ENCODE measurements at regions not wholly inside any gene's neighbourhood (a gene's known extent, or its start where the extent isn't known, plus 50 kb on each side); places are given as distances from the start of the nearest gene placed in this dataset.
"Not testable (repeated sequence)": the region's sequence is repeated elsewhere in the genome, so short reads cannot be mapped to it uniquely, and the experiment has no call there.

DNA sequence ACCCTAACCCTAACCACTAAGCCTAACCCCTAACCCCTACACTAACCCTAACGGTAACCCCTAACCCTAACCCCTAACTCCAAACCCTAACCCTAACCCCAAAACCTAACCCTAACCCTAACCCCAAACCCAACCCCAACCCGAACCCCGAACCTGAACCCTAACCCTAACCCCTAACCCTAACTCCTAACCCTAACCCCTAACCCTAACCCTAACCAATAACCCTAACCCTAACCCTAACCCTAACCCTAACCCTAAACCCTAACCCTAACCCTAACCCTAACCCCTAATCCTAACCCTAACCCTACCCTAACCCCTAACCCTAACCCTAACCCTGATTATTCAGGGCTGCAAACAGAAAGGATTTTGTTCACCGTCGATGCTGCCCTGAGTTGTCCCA is 144.6 kb upstream of the DUSP22 start:
- DNase-seq = not testable (repeated sequence)

DNA sequence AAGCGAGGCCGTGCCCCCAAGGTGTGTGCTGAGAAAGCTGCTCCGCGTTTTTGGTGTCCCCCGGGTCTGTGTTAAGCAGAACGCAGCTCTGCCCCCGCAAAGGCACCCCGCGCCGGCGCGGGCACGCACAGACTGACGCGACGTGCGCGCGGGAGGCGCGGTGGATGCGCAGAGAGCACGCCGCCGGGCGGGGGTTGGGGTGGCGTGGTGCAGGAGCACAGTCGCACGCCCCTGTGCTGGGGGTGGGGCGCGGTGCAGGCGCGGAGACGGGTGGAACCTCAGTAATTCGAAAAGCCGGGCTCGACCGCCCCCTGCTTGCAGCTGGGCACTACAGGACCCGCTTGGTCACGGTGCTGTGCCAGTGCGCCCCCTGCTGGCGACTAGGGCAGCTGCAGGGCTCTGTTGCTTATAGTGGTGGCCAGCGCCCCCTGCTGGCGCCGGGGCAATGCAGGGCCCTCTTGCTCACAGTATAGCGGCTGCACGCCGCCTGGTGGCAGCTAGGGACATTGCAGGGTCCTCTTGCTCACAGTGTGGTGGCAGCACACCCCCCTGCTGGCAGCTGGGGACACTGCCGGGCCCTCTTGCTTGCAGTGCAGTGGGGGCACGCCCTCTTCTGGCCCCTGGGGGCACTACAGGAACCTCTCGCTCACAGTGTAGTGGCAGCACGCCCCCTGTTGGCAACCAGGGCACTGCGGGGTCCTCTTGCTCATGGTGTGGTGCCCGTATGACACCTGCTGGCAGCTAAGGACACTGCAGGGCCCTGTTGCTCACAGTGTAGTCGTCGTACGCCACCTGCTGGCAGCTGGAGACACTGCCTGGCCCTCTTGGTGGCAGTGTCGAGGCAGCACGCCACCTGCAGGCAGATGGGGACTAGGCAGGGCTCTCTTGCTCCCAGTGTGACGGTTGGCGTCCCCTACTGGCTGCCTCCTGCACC is 144.0 kb upstream of the DUSP22 start:
- DNase-seq = peak; percentile 21

DNA sequence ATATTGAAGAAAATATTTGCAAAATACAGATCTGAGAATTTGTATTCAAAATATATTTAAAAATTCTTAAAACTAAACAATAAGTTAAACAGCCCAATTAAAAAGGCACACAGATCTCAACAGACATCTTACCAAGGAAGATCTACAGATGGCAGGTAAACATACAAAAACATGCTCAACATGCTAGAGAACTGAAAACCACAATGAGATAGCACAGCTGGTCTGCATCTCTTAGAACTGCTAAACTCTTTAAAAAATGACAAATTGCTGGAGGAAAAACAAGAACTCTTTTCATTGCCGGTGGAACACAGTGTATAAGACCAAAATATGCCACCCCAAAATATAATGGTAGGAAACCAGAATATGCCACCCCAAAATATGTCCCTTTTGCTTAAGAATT is 142.1 kb upstream of the DUSP22 start:
- DNase-seq = not testable (repeated sequence)

DNA sequence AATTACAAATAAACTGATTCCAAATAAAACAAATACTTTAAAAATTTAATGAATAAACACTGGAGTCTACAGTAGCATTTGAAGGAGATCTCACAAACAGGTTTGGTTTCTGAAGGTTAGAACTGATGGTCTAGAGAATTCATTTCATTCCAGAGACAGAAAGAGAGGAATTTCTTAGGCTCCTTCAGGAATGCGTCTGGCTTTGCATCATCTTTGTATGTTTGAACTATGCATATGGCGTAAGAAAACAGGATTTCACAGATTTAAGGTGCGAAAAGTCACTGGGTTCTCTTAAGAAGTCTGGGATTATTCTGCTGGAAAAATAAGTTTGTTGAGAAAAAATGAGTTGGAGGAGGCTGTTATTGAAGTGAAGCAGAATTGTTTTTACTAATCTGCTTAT is 139.9 kb upstream of the DUSP22 start:
- DNase-seq = not testable (repeated sequence)

DNA sequence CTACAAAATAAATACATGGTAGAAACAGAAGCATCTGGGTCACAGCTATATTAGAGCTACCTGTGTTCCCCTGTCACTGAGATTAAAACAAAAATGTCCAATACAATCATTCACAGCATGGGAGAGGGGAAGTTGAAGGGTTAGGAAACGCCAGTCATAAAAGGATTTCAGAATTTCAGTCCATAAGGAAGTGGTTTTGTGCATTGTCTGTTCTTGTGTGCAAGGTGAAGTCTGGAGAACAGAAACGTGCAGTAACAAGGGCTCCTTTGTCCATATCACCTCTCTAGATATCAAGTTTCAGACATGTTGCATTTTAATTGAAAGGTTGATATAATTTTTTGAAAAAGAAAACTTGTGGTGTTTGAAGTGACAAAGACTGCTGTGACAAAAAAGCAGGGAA is 139.3 kb upstream of the DUSP22 start:
- DNase-seq = not testable (repeated sequence)

DNA sequence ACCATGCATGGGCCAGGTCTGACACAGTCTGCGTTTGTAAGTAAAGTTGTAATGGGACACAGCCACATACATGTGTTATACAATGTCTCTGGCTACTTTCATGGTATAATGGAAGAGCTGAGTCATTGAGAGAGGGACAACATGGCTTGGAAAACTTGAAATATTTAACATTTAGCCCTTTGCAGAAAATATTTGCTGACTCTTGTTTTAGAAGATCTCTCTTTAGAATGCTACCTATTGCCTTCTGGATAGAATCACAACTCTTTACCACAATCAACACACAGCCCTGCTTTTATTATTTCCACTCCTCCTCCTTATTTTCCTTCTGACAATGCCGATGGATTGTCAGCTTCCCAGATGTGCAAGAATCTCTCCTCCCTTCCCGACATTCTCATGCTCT is 138.4 kb upstream of the DUSP22 start:
- DNase-seq = not testable (repeated sequence)

DNA sequence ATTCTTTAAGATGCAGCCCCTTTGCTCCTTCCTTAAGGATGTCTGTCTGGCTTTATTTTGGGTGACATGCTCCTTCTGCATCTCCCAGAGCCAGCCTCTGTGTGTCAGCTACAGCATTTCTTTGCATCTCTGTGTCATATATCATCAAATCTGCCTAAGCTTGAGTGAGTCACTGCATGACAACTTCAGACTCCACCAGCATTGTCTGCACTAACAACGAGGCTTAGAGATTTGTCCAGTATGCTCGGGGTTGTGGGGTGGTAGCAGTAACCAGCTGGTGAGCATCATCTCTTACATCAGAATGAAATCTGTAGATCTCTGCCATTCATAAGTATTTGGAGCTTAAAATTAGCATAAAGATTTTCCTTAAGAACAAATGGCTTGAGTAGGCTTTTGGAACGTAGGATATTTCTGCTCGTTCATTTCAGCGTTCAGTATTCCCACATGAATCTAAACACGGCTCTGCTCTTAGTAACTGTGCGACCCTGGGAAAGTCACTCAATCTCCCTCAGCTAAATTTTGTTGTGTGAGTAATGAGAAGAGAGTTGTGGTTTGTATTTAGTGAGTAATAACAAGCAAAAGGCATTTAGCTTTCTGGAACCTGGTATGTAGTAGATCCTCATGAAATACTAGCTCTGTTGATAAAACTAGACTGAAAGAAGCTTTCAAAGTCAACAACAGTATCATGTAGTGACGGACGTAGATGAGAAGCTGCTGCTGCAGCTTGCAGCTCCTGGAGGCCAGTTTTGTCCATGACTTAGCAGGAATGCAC is 137.8 kb upstream of the DUSP22 start:
- DNase-seq = not testable (repeated sequence)

DNA sequence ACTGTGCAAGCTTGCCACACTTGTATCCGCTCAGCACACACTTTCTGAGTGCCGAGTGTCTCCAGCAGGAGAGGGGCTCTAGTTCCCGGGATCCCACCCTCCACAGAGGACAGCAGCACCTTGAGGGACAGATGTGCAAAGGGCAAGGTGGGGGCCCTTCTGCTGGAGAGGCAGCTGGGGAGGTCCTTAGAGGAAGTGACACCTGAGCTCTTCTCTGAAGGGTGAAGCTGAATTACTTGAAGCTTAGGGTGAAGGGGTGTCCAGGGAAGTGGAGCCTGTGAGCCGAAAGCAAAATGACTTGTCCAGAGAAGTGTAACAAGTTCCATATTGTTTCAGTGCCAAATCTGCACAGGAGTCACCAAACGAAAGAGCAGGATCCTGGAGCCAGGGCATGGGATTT is 136.3 kb upstream of the DUSP22 start:
- no peak for DNase-seq

DNA sequence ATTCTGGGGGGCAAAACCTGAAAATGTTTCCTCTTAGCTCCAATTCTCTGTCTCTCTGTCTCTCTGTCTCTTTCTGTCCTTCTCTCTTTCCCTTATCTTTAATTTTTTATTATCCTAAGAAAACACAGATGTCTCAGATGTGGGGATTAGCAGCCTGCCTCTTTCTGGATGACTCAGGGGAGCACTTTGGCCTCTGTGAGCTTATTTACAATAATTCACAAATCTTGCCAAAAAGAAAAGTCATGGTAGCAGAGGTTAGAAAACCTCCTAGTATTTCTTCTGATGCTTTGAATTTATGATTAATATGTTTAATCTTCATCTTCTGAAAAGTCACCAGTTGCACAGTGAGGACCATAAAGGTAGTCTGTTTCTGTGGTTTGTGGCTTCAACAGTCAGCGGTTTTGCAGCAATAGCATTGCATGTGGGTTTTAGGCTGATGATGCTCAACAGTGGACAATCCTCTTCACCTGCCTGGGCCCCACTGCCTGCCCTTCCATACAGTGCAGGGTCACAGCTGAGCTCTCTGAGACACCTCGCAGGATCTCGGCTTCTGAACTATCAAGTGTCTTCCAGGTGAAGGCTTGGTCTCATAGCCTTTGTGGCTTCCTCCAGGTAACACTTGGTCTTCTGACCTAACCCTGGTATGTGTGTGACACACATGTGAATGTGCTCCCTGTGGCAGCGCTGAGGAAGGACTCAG is 135.7 kb upstream of the DUSP22 start:
- not testable (repeated sequence) for DNase-seq

DNA sequence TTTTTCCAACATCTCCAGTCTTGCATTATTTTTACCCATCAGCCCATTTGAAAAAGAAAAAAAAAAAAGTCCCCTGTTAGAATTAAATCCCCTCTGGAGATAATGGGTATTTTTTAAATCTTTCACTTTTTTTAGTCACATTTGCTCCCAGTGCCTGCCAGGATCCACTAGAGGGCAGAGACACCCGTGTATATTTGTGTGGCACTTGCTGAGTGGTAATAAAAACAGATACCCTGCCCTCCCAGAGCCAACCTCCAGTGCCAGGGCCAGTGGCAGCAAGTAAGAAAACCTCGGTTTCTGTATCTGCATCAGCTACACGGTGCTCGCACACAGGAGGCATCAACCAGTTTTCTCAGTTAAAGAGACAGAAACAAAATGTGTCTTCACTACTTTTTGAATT is 135.1 kb upstream of the DUSP22 start:
- not testable (repeated sequence) for DNase-seq

DNA sequence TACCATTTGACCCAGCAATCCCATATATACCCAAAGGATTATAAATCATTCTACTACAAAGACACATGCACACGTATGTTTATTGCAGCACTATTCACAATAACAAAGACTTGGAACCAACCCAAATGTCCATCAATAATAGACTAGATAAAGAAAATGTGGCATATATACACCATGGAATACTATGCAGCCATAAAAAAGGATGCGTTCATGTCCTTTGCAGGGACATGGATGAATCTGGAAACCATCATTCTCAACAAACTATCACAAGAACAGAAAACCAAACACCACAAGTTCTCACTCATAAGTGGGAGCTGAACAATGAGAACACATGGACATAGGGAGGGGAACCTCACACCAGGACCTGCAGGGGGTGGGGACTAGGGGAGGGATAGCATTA is 130.6 kb upstream of the DUSP22 start:
- DNase-seq = not testable (repeated sequence)

DNA sequence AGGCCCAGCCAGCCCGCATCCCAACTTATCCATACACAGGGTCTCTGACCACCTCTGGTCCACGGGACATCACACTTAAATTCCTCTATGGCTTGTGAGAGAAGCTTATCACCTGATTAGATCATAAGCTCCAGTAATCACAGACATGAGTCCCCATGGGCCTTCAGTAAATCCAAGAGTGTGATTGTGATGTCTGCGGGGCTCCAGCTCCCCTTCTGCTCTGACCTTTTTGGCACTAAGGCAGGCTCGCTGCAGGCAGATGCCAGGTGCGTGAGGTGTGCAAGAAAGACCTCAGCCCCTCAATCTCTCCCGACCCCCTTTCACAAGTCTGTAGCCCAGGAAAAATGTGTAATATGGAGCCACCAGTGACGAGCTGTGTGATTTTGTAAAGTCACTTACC is 127.6 kb upstream of the DUSP22 start:
- DNase-seq = no peak

DNA sequence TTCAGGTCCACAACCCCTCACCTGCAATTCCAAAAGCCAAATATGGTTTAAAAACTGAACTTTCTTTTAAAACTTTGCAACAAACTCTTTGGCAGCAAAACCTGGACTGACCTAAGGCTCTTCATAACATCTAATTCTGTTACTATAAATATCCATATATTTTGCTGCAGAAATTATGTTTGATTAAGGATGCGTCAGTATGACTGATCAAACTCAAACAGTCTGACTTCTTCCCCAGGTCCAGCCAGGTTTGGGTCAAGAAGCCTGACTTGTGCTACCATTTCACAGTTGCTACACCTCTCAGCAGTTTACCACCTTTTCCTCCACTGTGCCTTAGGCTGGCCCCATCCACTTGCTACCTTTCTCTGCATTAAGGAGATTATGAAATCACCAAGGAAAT is 127.0 kb upstream of the DUSP22 start:
- DNase-seq = no peak

DNA sequence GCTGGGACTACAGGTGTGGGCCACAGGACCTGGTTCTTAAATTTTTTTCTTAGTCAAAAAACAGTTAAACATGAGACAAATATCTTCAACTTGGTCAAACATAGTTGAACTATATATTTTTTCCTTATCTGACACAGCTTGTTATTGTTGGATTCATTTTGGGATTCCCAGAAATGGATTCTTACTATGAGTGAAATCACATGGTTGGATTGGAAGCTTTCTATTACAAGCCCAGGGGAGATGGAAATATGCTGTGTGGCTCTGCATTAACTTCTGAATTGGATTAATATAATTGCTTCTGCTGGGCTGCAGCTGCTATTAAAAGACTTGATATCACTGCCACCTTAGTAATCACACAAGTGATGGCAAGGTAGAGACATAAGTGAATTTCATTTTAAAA is 126.4 kb upstream of the DUSP22 start:
- DNase-seq = no peak

DNA sequence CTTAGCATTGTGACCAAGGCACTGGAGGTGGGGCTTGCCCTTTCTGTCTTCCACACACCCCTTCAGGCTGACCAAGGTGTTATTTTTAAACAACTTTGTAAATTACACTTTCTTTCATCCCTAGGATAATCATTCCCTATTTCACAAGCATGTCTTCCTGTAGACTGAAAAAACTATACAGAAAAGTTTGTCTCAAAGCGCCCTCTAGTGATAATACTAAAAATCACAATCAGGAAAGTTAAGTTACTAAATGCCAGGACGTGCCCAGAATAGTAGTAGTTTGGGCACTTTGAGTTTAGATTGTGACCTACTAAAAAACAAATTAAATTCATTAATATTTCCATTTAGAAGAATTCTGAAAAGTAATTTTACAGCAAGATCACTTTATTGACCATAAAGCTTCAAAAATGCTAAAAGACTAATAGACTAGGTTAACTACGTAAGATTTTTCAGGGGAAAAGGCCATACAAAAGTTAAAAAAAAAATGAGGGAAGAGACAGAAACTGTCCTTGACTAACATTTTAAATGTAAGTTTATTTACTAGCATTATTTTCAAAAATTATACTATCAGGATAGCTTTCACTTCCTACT is 123.3 kb upstream of the DUSP22 start:
- DNase-seq = no peak

DNA sequence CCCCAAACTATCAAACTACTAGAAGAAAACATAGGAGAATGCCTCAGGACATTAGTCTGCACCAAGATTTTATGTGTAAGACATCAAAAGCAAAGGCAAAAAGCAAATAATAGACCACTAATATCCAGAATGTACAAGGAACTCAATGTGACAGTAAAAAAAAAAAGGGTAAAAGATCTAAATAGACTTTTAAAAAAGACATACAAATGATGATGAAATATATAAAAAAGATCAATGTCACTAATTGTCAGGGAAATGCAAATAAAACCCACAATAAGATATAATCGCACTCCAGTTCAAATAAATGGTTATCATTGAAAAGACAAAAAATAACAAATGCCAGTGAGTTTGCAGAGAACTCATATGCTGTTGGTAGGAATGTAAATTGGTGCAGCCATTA is 118.3 kb upstream of the DUSP22 start:
- no peak for DNase-seq

DNA sequence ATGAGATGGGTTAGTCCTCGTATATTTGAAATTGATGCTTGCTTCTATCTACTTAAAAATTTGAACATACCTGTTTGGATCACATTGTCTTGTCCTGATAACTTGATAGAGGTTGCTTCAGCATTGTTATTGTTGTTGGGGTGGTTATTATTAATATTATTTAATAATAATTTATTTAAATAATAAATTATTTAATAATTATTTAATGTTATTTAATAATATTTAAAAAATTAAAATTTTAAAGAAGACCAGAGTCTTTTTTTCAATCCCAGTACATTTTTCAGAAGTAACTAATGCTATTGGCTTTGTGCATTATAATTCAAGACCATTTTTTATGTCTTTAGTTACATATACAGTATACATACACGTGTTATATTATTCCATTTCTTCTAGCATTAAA is 116.6 kb upstream of the DUSP22 start:
- DNase-seq = no peak

DNA sequence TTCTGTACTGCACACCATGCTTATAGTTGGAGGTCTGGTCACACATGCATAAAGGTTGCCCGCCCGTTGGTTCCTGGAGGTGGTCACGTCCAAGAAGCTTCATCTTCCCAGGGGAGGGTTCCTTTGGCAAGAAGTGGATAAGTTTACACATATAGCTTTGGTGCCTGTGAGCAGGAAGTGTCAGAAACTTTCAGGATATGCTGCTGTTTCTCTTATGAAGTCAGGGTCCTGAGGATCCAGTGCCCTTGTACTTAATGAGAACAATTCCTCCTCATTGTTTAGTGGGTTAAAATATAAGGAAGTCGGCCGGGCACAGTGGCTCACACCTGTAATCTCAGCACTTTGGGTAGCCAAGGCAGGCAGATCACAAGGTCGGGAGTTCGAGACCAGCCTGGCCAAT is 115.5 kb upstream of the DUSP22 start:
- DNase-seq = no peak

DNA sequence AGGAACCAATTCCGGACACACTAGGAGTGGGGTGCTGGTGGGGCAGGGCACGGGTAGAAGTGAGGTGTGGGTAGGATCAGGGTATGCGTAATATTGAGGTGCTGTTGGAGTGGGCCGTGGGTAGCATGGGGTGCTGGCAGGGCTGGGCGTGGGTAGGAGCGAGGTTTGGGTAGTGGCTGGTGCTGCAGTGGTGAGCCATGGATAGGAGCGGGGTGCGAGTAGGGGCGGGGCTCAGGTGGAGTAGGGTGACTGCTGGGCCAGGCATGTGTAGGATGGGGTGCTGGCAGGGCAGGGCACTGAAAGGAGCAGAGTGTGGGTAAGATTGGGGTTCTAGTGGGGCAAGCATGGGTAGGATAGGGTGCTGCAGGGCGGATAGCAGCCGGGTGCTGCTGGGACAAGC is 114.2 kb upstream of the DUSP22 start:
- DNase-seq = no peak

DNA sequence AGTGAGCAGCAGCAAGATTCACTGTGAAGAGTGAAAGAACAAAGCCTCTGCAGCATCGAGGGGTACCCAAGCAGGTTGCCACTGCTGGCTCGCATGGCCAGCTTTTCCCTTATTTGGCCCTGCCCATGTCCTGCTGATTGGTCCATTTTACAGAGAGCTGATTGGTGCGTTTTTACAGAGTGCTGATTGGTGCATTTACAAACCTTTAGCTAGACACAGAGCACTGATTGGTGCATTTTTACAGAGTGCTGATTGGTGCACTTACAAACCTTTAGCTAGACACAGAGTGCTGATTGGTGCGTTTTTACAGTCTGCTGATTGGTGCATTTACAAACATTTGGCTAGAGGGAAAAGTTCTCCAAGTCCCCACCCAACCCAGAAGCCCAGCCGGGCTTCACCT is 113.4 kb upstream of the DUSP22 start:
- DNase-seq = not testable (repeated sequence)

DNA sequence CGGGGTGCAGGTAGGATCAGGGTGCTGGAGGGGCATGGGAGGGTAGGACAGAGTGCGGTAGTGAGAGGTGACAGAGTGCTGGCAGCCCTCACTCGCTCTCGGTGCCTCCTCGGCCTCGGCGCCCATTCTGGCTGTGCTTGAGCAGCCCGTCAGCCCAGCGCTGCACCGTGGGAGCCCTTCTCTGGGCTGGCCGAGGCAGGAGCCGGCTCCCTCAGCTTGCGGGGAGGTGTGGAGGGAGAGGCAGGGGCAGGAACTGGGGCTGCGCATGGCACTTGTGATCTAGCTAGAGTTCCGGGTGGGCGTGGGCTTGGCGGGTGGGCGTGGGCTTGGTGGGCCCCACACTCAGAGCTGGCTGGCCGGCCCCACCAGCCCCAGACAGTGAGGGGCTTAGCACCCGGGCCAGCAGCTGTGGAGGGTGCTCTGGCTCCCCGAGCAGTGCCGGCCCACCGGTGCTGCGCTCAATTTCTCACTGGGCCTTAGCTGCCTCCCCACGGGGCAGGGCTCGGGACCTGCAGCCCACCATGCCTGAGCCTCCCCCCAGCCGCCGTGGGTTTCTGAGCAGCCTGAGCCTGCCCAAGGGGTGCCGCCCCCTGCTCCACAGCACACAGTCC is 112.8 kb upstream of the DUSP22 start:
- DNase-seq = no peak

DNA sequence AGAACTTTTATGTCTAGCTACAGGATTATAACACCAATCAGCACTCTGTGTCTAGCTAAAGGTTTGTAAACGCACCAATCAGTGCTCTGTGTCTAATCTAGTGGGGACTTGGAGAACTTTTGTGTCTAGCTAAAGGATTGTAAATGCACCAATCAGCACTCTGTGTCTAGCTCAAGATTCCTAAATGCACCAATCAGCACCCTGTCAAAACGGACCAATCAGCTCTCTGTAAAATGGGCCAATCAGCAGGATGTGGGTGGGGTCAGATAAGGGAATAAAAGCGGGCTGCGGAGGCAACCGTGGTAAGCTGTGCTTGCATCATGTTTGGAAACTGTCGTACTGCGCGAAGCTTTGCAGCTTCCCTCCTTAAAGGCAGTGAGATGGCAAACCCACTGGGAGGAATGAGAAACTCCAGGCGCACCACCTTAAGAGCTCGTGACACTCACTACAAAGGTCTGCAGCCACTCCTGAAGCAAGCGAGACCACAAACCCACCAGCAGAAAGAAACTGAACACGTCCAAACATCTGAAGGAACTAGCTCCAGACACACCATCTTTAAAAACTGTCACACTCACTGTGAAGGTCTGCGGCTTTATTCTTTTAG is 112.1 kb upstream of the DUSP22 start:
- not testable (repeated sequence) for DNase-seq

All from CD4-positive, alpha-beta T cell treated with Interleukin-17A for 4 hours (primary cell).